CD8-positive, alpha-beta memory T cell (primary cell): ENCODE measurements at regions not wholly inside any gene's neighbourhood (a gene's known extent, or its start where the extent isn't known, plus 50 kb on each side); places are given as distances from the start of the nearest gene placed in this dataset.

Experiments used
- CTCF ChIA-PET: fragments of 350-600 bp; sonication (Branson Sonifier 250); formaldehyde crosslinking; loops from one replicate; lab custom pipeline; 2021; ENCODE audit warnings: antibody characterized with exemption; lab: Charles Lee
- POLR2A ChIA-PET: fragments of 350-600 bp; sonication (Branson Sonifier 250); formaldehyde crosslinking; loops from one replicate; lab custom pipeline; 2021; ENCODE audit warnings: antibody characterized with exemption; lab: Charles Lee
- DNase-seq, 5 donors: peaks; one replicate each; pipeline versions ENCODE4 v3.0.0 to v3.0.0-alpha.2; 2020 to 2022; ENCODE audit warnings: mixed read lengths in 1 of 5
- H3K27ac ChIP-seq: one replicate; pipeline ENCODE4 v1.7.0; 2013; ENCODE audit warnings: low read depth, mild to moderate bottlenecking, low read length, moderate library complexity
- H3K27me3 ChIP-seq: 2 replicates; pipeline ENCODE4 v1.7.0; 2013; ENCODE audit warnings: low read length, mild to moderate bottlenecking; ENCODE audit not compliant: insufficient read depth, poor library complexity, severe bottlenecking
- H3K36me3 ChIP-seq: 2 replicates; pipeline ENCODE4 v1.7.0; 2013; ENCODE audit warnings: mild to moderate bottlenecking, low read length, moderate library complexity; ENCODE audit not compliant: insufficient read depth
- H3K4me1 ChIP-seq: 2 replicates; pipeline ENCODE4 v1.7.0; 2013; ENCODE audit warnings: mild to moderate bottlenecking, low read length, moderate library complexity; ENCODE audit not compliant: insufficient read depth
- H3K4me3 ChIP-seq: 2 replicates; pipeline ENCODE4 v1.7.0; 2013; ENCODE audit warnings: mild to moderate bottlenecking, low read length
- H3K9me3 ChIP-seq: 2 replicates; pipeline ENCODE4 v1.7.0; 2013; ENCODE audit warnings: mild to moderate bottlenecking, low read length
- H3K27ac Mint-ChIP-seq, 8 donors: one replicate each; pipeline ENCODE4 v1.8.0; 2020 to 2021; ENCODE audit warnings: mixed read lengths in 8 of 8, mild to moderate bottlenecking in 6 of 8, inconsistent platforms in 3 of 8, moderate library complexity in 3 of 8
- H3K27me3 Mint-ChIP-seq, 2 donors: one replicate each; pipeline ENCODE4 v1.8.0; 2020 to 2021; ENCODE audit warnings: mixed read lengths in 2 of 2, mild to moderate bottlenecking in 1 of 2, moderate library complexity in 1 of 2
- H3K36me3 Mint-ChIP-seq, 3 donors: one replicate each; pipeline ENCODE4 v1.8.0; 2020 to 2021; ENCODE audit warnings: mixed read lengths in 3 of 3, inconsistent platforms in 1 of 3, mild to moderate bottlenecking in 1 of 3
- H3K4me1 Mint-ChIP-seq, 3 donors: one replicate each; pipeline ENCODE4 v1.8.0; 2020 to 2021; ENCODE audit warnings: mixed read lengths in 3 of 3, inconsistent platforms in 1 of 3, mild to moderate bottlenecking in 1 of 3
- H3K4me3 Mint-ChIP-seq, 7 donors: one replicate each; pipeline ENCODE4 v1.8.0; 2020 to 2021; ENCODE audit warnings: mixed read lengths in 7 of 7, mild to moderate bottlenecking in 6 of 7, moderate library complexity in 4 of 7, inconsistent platforms in 2 of 7
- H3K9me3 Mint-ChIP-seq, 5 donors: one replicate each; pipeline ENCODE4 v1.8.0; 2020 to 2022; ENCODE audit warnings: mixed read lengths in 5 of 5, mild to moderate bottlenecking in 3 of 5, moderate library complexity in 2 of 5, inconsistent platforms in 1 of 5

DNA sequence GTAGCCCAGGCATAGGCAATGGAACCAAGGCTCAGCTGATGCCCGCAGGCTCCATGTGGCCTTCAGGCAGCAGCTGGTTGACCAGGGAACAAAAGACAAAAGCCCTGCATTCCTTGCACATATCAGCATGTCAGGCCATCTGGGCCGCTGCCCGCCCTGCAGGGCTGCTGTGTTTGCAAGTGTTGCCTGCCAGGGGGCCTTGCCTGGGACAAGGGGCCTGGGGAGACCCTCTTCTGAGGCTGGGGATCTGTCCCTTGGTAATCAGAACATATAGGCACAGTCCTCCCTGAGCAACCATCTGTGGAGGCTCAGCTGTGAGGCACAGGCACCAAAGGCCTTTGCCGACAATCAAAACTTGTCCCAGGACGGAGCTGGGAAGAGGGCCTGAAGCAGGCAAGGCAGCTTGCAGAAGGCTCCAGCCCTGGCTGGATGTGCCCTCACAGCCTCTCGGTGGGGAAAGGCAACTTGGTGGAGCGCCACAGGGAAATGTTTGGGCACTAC is 138.2 kb downstream of the TPRA1 start:
- Histone ChIP-seq H3K27ac (no peak overlapping the region), H3K9me3 (no peaks in the 10 kb centered on the region), H3K4me3 (no peak overlapping the region), H3K36me3 (no peaks in the 10 kb centered on the region), H3K4me1 (no peaks in the 10 kb centered on the region), H3K27me3 (peaks cover 12% of the 10 kb centered on the region)
- Mint-ChIP-seq H3K4me1 (peaks cover 10 to 18% (median 13%) of the 10 kb centered on the region in 3 donors), H3K9me3 (peaks cover 0 to 1% (median 0%) of the 10 kb centered on the region in 5 donors), H3K27ac (no peak overlapping the region), H3K36me3 (peaks cover 0 to 3% (median 0%) of the 10 kb centered on the region in 3 donors), H3K4me3 (no peak overlapping the region), H3K27me3 (peaks cover 36 to 76% of the 10 kb centered on the region in 2 donors)
- DNase-seq: no peak
- ChIA-PET POLR2A (no interaction called here), CTCF (no interaction called here)

DNA sequence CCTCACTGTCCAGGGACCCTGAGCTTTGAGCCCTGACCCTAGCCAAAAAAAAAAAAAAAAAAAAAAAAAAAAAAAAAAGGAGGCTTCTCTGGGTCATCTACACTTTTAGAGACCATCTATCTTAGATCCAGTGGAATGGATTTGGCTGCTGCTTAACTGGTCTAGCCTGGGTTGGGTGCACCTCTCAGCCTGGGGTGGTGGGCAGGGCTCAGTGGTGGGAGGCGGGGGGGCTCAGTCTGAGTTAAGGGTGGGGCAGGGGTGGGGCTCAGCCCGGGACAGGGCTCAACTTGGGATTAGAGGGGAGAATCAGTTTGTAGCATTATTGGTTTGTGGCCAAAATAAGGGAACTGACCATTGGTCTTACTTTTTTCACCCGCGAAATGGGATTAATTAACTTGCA is 139.2 kb downstream of the TPRA1 start:
- Mint-ChIP-seq H3K36me3 (peaks cover 0 to 3% (median 0%) of the 10 kb centered on the region in 3 donors), H3K27ac (no peak overlapping the region), H3K4me3 (no peak overlapping the region), H3K27me3 (peaks cover 37 to 76% of the 10 kb centered on the region in 2 donors), H3K9me3 (peaks cover 0 to 1% (median 0%) of the 10 kb centered on the region in 5 donors), H3K4me1 (peaks cover 10 to 13% (median 12%) of the 10 kb centered on the region in 3 donors)
- Histone ChIP-seq H3K4me3 (no peak overlapping the region), H3K27ac (no peak overlapping the region), H3K27me3 (peaks cover 10% of the 10 kb centered on the region), H3K4me1 (no peaks in the 10 kb centered on the region), H3K9me3 (no peaks in the 10 kb centered on the region), H3K36me3 (no peaks in the 10 kb centered on the region)
- ChIA-PET CTCF (no interaction called here), POLR2A (no interaction called here)
- no peak for DNase-seq

DNA sequence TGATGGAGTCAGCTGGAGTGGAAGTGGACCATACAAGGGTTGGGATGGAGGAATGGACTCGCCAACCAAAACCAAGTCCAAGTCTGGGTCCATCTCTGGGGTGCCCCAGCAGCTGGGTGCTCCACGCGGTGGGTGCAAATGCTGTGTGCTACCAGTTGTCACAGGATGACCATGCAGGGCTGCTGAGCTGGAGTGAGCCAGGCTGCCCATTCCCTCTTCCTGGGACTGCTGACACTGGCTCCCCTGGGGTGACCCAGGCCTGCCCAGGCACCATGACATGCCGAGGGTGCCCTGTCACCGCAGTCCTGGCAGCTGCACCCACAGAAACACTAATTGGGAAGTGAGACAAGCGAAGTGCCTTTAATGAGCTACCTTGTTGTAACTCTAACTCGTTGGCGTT is 140.2 kb downstream of the TPRA1 start:
- Histone ChIP-seq H3K4me1 (no peaks in the 10 kb centered on the region), H3K27ac (no peak overlapping the region), H3K27me3 (peaks cover 5% of the 10 kb centered on the region), H3K4me3 (no peak overlapping the region), H3K9me3 (no peaks in the 10 kb centered on the region), H3K36me3 (no peaks in the 10 kb centered on the region)
- ChIA-PET POLR2A (no interaction called here), CTCF (no interaction called here)
- peaks cover 0 to 1% (median 0%) of the 10 kb centered on the region in 5 donors for H3K9me3 Mint-ChIP-seq
- no peak overlapping the region for H3K4me3 Mint-ChIP-seq
- peaks cover 41 to 79% of the 10 kb centered on the region in 2 donors for H3K27me3 Mint-ChIP-seq
- no peak for DNase-seq
- peaks cover 6 to 7% (median 6%) of the 10 kb centered on the region in 3 donors for H3K4me1 Mint-ChIP-seq
- peaks cover 0 to 2% (median 0%) of the 10 kb centered on the region in 3 donors for H3K36me3 Mint-ChIP-seq
- H3K27ac Mint-ChIP-seq: no peak overlapping the region

DNA sequence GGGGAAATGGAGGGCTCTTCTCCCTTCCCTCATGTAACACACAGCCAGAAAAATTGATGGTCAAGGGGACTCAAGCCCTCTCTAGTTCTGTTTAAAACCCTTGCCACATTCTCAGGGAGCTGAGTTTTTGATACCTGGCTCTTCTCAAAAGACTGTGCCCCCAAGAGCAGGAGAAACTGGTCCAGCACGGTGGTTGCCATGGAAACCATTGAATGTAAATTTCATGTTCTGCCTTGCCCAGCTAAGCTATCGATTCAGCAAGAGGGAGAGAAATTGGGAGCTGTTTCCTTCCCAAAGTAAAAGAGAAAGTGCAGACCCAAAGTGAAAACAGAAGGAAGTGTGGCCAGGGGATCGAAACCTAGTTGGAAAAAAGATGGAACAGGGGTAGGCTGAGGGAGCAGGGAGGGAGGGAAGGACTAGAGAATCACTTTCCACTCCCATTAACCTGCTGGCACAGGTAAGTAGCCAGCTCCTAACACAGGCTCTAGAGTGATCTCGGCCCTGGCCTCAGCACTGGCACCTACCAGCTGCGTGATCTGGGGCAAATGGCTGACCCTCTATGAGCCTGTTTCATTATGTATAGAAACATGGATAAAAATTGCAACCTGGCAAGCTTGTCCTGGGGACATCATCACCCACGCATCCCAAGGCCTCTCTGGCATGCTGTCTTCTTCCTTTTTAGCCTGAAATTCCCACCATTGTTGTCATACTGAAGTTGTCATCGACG is 140.9 kb downstream of the TPRA1 start:
- Histone ChIP-seq H3K4me3 (no peak overlapping the region), H3K4me1 (no peaks in the 10 kb centered on the region), H3K27ac (no peak overlapping the region), H3K9me3 (no peaks in the 10 kb centered on the region), H3K36me3 (no peaks in the 10 kb centered on the region), H3K27me3 (no peaks in the 10 kb centered on the region)
- ChIA-PET POLR2A (interaction anchor here (0.6 kb wide), 1 partner anchor 1258 kb away, joined by 3 read pairs; no protein-coding TSS in a partner anchor), CTCF (no interaction called here)
- Mint-ChIP-seq H3K27ac (no peak overlapping the region), H3K4me1 (no peaks in the 10 kb centered on the region), H3K9me3 (peaks cover 0 to 1% (median 0%) of the 10 kb centered on the region in 5 donors), H3K27me3 (peaks cover 39 to 79% of the 10 kb centered on the region in 2 donors), H3K36me3 (no peaks in the 10 kb centered on the region), H3K4me3 (no peak overlapping the region)
- no peak for DNase-seq

DNA sequence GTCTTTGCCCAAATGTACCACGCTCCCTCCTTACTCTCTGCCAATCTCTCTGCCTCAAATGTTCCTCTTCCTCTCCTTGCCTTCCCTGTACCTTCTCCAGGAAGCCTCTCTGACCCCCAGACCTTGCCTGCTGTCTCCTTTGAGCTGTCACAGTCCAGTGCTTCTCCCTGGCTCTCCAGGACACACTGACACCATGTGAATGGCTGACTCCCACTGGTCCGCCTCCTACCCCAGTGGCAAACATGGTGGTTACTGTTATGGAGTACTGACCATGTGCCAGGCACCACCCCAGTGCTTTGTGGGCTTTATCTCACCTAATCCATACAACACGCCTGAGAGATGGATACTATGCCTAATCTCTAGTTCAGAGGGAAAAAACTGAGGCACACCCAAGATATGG is 141.9 kb downstream of the TPRA1 start:
- H3K4me3 Mint-ChIP-seq: no peak overlapping the region
- DNase-seq: no peak
- H3K9me3 Mint-ChIP-seq: peaks cover 0 to 1% (median 0%) of the 10 kb centered on the region in 5 donors
- H3K4me3 ChIP-seq: no peak overlapping the region
- H3K36me3 Mint-ChIP-seq: no peaks in the 10 kb centered on the region
- POLR2A ChIA-PET: no interaction called here
- no peak overlapping the region for H3K27ac ChIP-seq
- H3K27me3 ChIP-seq: no peaks in the 10 kb centered on the region
- peaks cover 43 to 73% of the 10 kb centered on the region in 2 donors for H3K27me3 Mint-ChIP-seq
- no peak overlapping the region for H3K27ac Mint-ChIP-seq
- H3K4me1 ChIP-seq: no peaks in the 10 kb centered on the region
- H3K36me3 ChIP-seq: no peaks in the 10 kb centered on the region
- CTCF ChIA-PET: no interaction called here
- H3K4me1 Mint-ChIP-seq: no peaks in the 10 kb centered on the region
- H3K9me3 ChIP-seq: no peaks in the 10 kb centered on the region

DNA sequence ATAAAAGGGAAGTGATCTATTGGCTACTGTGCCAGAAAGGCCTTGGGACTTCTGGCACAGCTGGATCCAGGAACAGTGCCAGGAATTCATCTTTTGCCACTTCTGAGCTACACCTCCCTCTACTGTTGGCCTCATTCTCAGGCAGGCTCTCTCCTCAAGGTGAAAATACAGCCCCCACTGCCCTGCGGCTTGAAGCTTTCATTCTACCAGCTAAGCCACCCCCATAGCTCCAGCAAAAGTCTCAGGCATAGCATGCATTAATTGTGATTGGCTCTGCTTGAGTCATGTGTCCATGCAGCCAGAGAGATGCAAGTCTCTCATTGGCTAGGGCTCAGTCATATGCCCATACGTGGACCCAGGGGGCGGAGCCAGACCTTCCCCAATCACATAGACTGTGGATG is 142.4 kb downstream of the TPRA1 start:
- H3K9me3 ChIP-seq: no peaks in the 10 kb centered on the region
- ChIA-PET POLR2A (no interaction called here), CTCF (no interaction called here)
- Mint-ChIP-seq H3K9me3 (peaks cover 0 to 1% (median 0%) of the 10 kb centered on the region in 5 donors), H3K4me3 (no peak overlapping the region), H3K27ac (no peak overlapping the region), H3K36me3 (no peaks in the 10 kb centered on the region), H3K27me3 (peaks cover 41 to 70% of the 10 kb centered on the region in 2 donors), H3K4me1 (no peaks in the 10 kb centered on the region)
- no peak overlapping the region for H3K27ac ChIP-seq
- no peaks in the 10 kb centered on the region for H3K36me3 ChIP-seq
- no peaks in the 10 kb centered on the region for H3K27me3 ChIP-seq
- H3K4me1 ChIP-seq: no peaks in the 10 kb centered on the region
- no peak for DNase-seq
- H3K4me3 ChIP-seq: no peak overlapping the region

DNA sequence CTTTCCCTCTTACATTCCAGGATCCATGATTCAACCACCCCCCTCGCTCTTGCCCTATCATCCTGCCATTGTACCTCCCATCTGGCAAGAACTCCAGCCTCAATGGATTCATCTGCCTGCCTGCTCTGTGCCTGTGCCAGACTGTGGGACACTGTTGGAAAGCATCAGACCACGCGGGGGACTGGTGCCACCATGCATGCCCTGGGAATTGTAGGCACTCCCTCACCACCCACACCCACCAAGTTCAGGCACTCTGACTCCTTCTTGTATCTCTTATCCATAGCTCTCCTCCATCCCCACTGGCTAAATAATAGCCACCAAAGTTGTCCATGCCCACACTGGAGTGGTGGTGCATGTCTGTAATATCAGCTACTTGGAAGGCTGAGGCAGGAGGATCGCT is 143.8 kb downstream of the TPRA1 start:
- Histone ChIP-seq H3K4me1 (no peaks in the 10 kb centered on the region), H3K4me3 (no peak overlapping the region), H3K27ac (no peak overlapping the region), H3K27me3 (no peaks in the 10 kb centered on the region), H3K36me3 (no peaks in the 10 kb centered on the region), H3K9me3 (no peaks in the 10 kb centered on the region)
- Mint-ChIP-seq H3K9me3 (peaks cover 0 to 1% (median 0%) of the 10 kb centered on the region in 5 donors), H3K27me3 (peaks cover 36 to 65% of the 10 kb centered on the region in 2 donors), H3K36me3 (no peaks in the 10 kb centered on the region), H3K4me3 (no peak overlapping the region), H3K4me1 (no peaks in the 10 kb centered on the region), H3K27ac (no peak overlapping the region)
- no peak for DNase-seq
- ChIA-PET CTCF (no interaction called here), POLR2A (no interaction called here)

DNA sequence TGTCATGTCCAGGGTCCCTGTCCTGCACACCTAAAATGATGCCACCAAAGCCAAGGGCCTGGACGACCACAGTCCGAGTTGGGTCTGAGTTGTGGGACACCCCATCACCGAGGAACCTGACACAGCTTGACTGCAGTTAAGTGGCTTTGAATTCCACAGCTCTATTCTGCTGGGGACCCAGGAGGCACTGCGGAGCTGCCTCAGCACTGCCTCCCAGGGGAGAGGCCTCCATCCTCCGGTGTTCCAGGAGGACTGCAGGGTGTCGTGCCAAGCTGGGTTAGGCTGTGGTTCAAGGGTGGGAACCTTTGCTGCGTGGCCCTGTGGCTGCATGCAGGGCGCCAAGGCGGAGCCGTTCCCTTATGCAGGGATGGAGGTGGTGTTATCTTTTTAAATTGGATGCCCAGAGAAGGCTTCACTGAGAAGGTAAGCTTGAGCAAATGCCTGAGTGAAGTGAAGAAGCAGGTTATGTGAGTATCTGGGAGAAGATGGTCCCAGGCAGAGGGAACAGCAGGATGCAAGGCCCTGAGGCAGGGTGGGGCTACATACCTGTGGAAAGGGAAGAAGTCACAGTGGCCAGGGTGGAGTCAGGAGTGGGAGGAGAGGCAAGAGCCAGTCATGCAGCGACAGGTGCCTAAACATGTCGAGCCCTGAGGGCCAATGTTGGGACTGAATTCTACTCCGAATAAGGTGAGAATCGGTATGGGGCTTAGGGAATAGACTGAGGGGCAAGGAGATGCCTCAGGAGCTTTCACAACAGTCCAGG is 144.8 kb downstream of the TPRA1 start:
- Histone ChIP-seq H3K9me3 (no peaks in the 10 kb centered on the region), H3K4me1 (no peaks in the 10 kb centered on the region), H3K27ac (no peak overlapping the region), H3K27me3 (no peaks in the 10 kb centered on the region), H3K4me3 (no peak overlapping the region), H3K36me3 (no peaks in the 10 kb centered on the region)
- POLR2A ChIA-PET: no interaction called here
- CTCF ChIA-PET: no interaction called here
- DNase-seq: no peak
- Mint-ChIP-seq H3K36me3 (no peaks in the 10 kb centered on the region), H3K9me3 (peaks cover 0 to 1% (median 0%) of the 10 kb centered on the region in 5 donors), H3K27me3 (peaks cover 36 to 61% of the 10 kb centered on the region in 2 donors), H3K4me3 (no peak overlapping the region), H3K27ac (no peak overlapping the region), H3K4me1 (no peaks in the 10 kb centered on the region)
